HG02642 (cell line): ENCODE measurements at regions not wholly inside any gene's neighbourhood (a gene's known extent, or its start where the extent isn't known, plus 50 kb on each side); places are given as distances from the start of the nearest gene placed in this dataset.

Experiments
- ATAC-seq: cut with Tn5 transposase; IDR thresholded peaks from one replicate; pipeline ENCODE4 v1.9.1; 2021; ENCODE audit warnings: mild to moderate bottlenecking; ENCODE audit not compliant: unreplicated experiment, poor library complexity

- ATAC-seq = no peak
Observed at GRCh38 chr7:82567841-82568240, 124.3 kb upstream of the CACNA2D1 start.

- no peak for ATAC-seq
Observed at GRCh38 chr7:82567356-82567755, 123.8 kb upstream of the CACNA2D1 start.

- ATAC-seq = no peak
Observed at GRCh38 chr7:82566752-82567151, 123.2 kb upstream of the CACNA2D1 start.

GRCh38 chr7:82562716-82563404 lies 119.3 kb upstream of the CACNA2D1 start:
- no peak for ATAC-seq

- no peak for ATAC-seq
Observed at GRCh38 chr7:82559193-82559805, 115.7 kb upstream of the CACNA2D1 start.

GRCh38 chr7:82549616-82550285 lies 106.2 kb upstream of the CACNA2D1 start:
- no peak for ATAC-seq

GRCh38 chr7:82548141-82548688 lies 104.6 kb upstream of the CACNA2D1 start:
- ATAC-seq = no peak

- ATAC-seq = no peak
Observed at GRCh38 chr7:82542665-82543064, 99.1 kb upstream of the CACNA2D1 start.

- no peak for ATAC-seq
Observed at GRCh38 chr7:82539969-82540368, 96.4 kb upstream of the CACNA2D1 start.

GRCh38 chr7:82534684-82535083 lies 91.1 kb upstream of the CACNA2D1 start:
- no peak for ATAC-seq

- no peak for ATAC-seq
Observed at GRCh38 chr7:82530361-82530760, 86.8 kb upstream of the CACNA2D1 start.

GRCh38 chr7:82528577-82529310 lies 85.2 kb upstream of the CACNA2D1 start:
- ATAC-seq = no peak

GRCh38 chr7:82527851-82528250 lies 84.3 kb upstream of the CACNA2D1 start:
- no peak for ATAC-seq

- ATAC-seq = no peak
Observed at GRCh38 chr7:82521906-82522445, 78.4 kb upstream of the CACNA2D1 start.

- no peak for ATAC-seq
Observed at GRCh38 chr7:82517050-82517449, 73.5 kb upstream of the CACNA2D1 start.

- no peak for ATAC-seq
Observed at GRCh38 chr7:82511542-82511941, 68.0 kb upstream of the CACNA2D1 start.

GRCh38 chr7:82507976-82508677 lies 64.5 kb upstream of the CACNA2D1 start:
- no peak for ATAC-seq

- ATAC-seq = no peak
Observed at GRCh38 chr7:82507365-82507975, 63.9 kb upstream of the CACNA2D1 start.

GRCh38 chr7:82506702-82507101 lies 63.1 kb upstream of the CACNA2D1 start:
- no peak for ATAC-seq
